ENCODE measurements at regions not wholly inside any gene's neighbourhood (a gene's known extent, or its start where the extent isn't known, plus 50 kb on each side); places are given as distances from the start of the nearest gene placed in this dataset.

- no peak for TF ChIP-seq EGR1 (IDR thresholded peaks at IDR 0.05; ENCODE audit: borderline replicate concordance, low read depth, low read length)
Observed at GRCh38 chr9:4922730-4923129, 62.3 kb upstream of the JAK2 start (continued).

All from H1 (cell line).